ENCODE measurements at regions not wholly inside any gene's neighbourhood (a gene's known extent, or its start where the extent isn't known, plus 50 kb on each side); places are given as distances from the start of the nearest gene placed in this dataset.
"Not testable (repeated sequence)": the region's sequence is repeated elsewhere in the genome, so short reads cannot be mapped to it uniquely, and the experiment has no call there.

GRCh38 chr13:74264333-74264732, 130.1 kb upstream of the KLF12 start:
- Histone ChIP-seq H3K9me3 (ENCODE audit: low read length) (peaks cover 15% of the 10 kb centered on the region; the same call in 1 of the 2 replicates), H3F3A (ENCODE audit: insufficient read depth, low read length) (no peaks in the 10 kb centered on the region), H4K20me1 (ENCODE audit: insufficient read depth, low read length) (no peaks in the 10 kb centered on the region), H2AFZ (ENCODE audit: low read length) (no peak overlapping the region), H3K9ac (ENCODE audit: low read length) (no peak overlapping the region), H3K9me2 (ENCODE audit: low read depth, low read length) (no peaks in the 10 kb centered on the region), H3K4me3 (ENCODE audit: low read depth, low read length, poor library complexity, severe bottlenecking) (no peak overlapping the region), H3K27ac (ENCODE audit: low read depth, low read length, poor library complexity, severe bottlenecking) (no peak overlapping the region), H3K27me3 (ENCODE audit: insufficient read depth, low read length) (no peaks in the 10 kb centered on the region), H3K4me1 (ENCODE audit: insufficient read depth, low read length, severe bottlenecking) (no peaks in the 10 kb centered on the region), H3K79me2 (ENCODE audit: insufficient read depth, low read length) (no peaks in the 10 kb centered on the region), H3K4me2 (ENCODE audit: low read length) (no peak overlapping the region), H3K36me3 (ENCODE audit: insufficient read depth, low read length) (no peaks in the 10 kb centered on the region)
- TF ChIP-seq CTCF (IDR thresholded peaks at IDR 0.05; ENCODE audit: low read length) = no peak
- TF ChIP-seq EZH2 (IDR thresholded peaks at IDR 0.05; ENCODE audit: borderline replicate concordance, low read length) = no peak

GRCh38 chr13:74260420-74260819, 126.2 kb upstream of the KLF12 start:
- H3K9me2 ChIP-seq (ENCODE audit: low read depth, low read length); H4K20me1 ChIP-seq (ENCODE audit: insufficient read depth, low read length); H3K9ac ChIP-seq (ENCODE audit: low read length): not testable (repeated sequence)

GRCh38 chr13:74259641-74260040, 125.4 kb upstream of the KLF12 start:
- no peaks in the 10 kb centered on the region for H3K79me2 ChIP-seq (ENCODE audit: insufficient read depth, low read length)
- no peak overlapping the region for H3K4me3 ChIP-seq (ENCODE audit: low read depth, low read length, poor library complexity, severe bottlenecking)
- H3K9me2 ChIP-seq (ENCODE audit: low read depth, low read length) = no peaks in the 10 kb centered on the region
- H3K4me1 ChIP-seq (ENCODE audit: insufficient read depth, low read length, severe bottlenecking) = no peaks in the 10 kb centered on the region
- no peak overlapping the region for H2AFZ ChIP-seq (ENCODE audit: low read length)
- H3K27ac ChIP-seq (ENCODE audit: low read depth, low read length, poor library complexity, severe bottlenecking) = no peak overlapping the region
- H3K27me3 ChIP-seq (ENCODE audit: insufficient read depth, low read length) = no peaks in the 10 kb centered on the region
- H3F3A ChIP-seq (ENCODE audit: insufficient read depth, low read length) = no peaks in the 10 kb centered on the region
- H3K9ac ChIP-seq (ENCODE audit: low read length) = no peak overlapping the region
- TF ChIP-seq CTCF (IDR thresholded peaks at IDR 0.05; ENCODE audit: low read length) = no peak
- TF ChIP-seq EZH2 (IDR thresholded peaks at IDR 0.05; ENCODE audit: borderline replicate concordance, low read length) = no peak
- H3K36me3 ChIP-seq (ENCODE audit: insufficient read depth, low read length) = no peaks in the 10 kb centered on the region
- peaks cover 12% of the 10 kb centered on the region; the same call in 1 of the 2 replicates for H3K9me3 ChIP-seq (ENCODE audit: low read length)
- no peaks in the 10 kb centered on the region for H4K20me1 ChIP-seq (ENCODE audit: insufficient read depth, low read length)
- H3K4me2 ChIP-seq (ENCODE audit: low read length) = no peak overlapping the region

More at GRCh38 chr13:74260420-74260819, 126.2 kb upstream of the KLF12 start:
- not testable (repeated sequence) for H2AFZ ChIP-seq (ENCODE audit: low read length); H3K4me1 ChIP-seq (ENCODE audit: insufficient read depth, low read length, severe bottlenecking); H3K36me3 ChIP-seq (ENCODE audit: insufficient read depth, low read length); H3F3A ChIP-seq (ENCODE audit: insufficient read depth, low read length); H3K27ac ChIP-seq (ENCODE audit: low read depth, low read length, poor library complexity, severe bottlenecking); H3K27me3 ChIP-seq (ENCODE audit: insufficient read depth, low read length); H3K79me2 ChIP-seq (ENCODE audit: insufficient read depth, low read length); H3K4me2 ChIP-seq (ENCODE audit: low read length); H3K4me3 ChIP-seq (ENCODE audit: low read depth, low read length, poor library complexity, severe bottlenecking)
- peaks cover 15% of the 10 kb centered on the region; the same call in 1 of the 2 replicates for H3K9me3 ChIP-seq (ENCODE audit: low read length)

- no peaks in the 10 kb centered on the region for H3K36me3 ChIP-seq (ENCODE audit: insufficient read depth, low read length)
- H3K27me3 ChIP-seq (ENCODE audit: insufficient read depth, low read length) = no peaks in the 10 kb centered on the region
- H3K9me3 ChIP-seq (ENCODE audit: low read length) = peaks cover 9% of the 10 kb centered on the region; the same call in 1 of the 2 replicates
- TF ChIP-seq CTCF (IDR thresholded peaks at IDR 0.05; ENCODE audit: low read length) = no peak
- TF ChIP-seq EZH2 (IDR thresholded peaks at IDR 0.05; ENCODE audit: borderline replicate concordance, low read length) = no peak
- no peaks in the 10 kb centered on the region for H3K9me2 ChIP-seq (ENCODE audit: low read depth, low read length)
- no peaks in the 10 kb centered on the region for H3F3A ChIP-seq (ENCODE audit: insufficient read depth, low read length)
- no peaks in the 10 kb centered on the region for H3K79me2 ChIP-seq (ENCODE audit: insufficient read depth, low read length)
- no peaks in the 10 kb centered on the region for H4K20me1 ChIP-seq (ENCODE audit: insufficient read depth, low read length)
- no peak overlapping the region for H3K9ac ChIP-seq (ENCODE audit: low read length)
- H3K4me3 ChIP-seq (ENCODE audit: low read depth, low read length, poor library complexity, severe bottlenecking) = no peak overlapping the region
- H2AFZ ChIP-seq (ENCODE audit: low read length) = no peak overlapping the region
- no peak overlapping the region for H3K27ac ChIP-seq (ENCODE audit: low read depth, low read length, poor library complexity, severe bottlenecking)
- H3K4me1 ChIP-seq (ENCODE audit: insufficient read depth, low read length, severe bottlenecking) = no peaks in the 10 kb centered on the region
- no peak overlapping the region for H3K4me2 ChIP-seq (ENCODE audit: low read length)
Observed at GRCh38 chr13:74258961-74259360, 124.8 kb upstream of the KLF12 start.

Data from OCI-LY1 (cell line).